GM21367 (cell line): ENCODE measurements at regions not wholly inside any gene's neighbourhood (a gene's known extent, or its start where the extent isn't known, plus 50 kb on each side); places are given as distances from the start of the nearest gene placed in this dataset.
"Not testable (repeated sequence)": the region's sequence is repeated elsewhere in the genome, so short reads cannot be mapped to it uniquely, and the experiment has no call there.

Experiments used
- ATAC-seq: cut with Tn5 transposase; IDR thresholded peaks from one replicate; pipeline ENCODE4 v1.9.1; 2021; ENCODE audit not compliant: unreplicated experiment

- no peak for ATAC-seq
These were observed 649.4 kb downstream of the CPS1 start for GRCh38 chr2:211205836-211206235.

GRCh38 chr2:211216221-211216620 is 659.8 kb downstream of the CPS1 start:
- ATAC-seq: no peak

GRCh38 chr2:211219548-211219947 is 663.1 kb downstream of the CPS1 start:
- ATAC-seq: not testable (repeated sequence)

- ATAC-seq: no peak
These were observed 669.4 kb downstream of the CPS1 start for GRCh38 chr2:211225784-211226183.

GRCh38 chr2:211228559-211228958 is 672.2 kb downstream of the CPS1 start:
- no peak for ATAC-seq

- ATAC-seq: no peak
These were observed 681.3 kb downstream of the CPS1 start for GRCh38 chr2:211237586-211238275.

GRCh38 chr2:211241891-211242290 is 685.5 kb downstream of the CPS1 start:
- ATAC-seq: no peak

GRCh38 chr2:211247751-211248150 is 691.4 kb downstream of the CPS1 start:
- ATAC-seq: no peak

- ATAC-seq: no peak
These were observed 692.4 kb downstream of the CPS1 start for GRCh38 chr2:211248841-211249240.

- ATAC-seq: no peak
These were observed 694.6 kb downstream of the CPS1 start for GRCh38 chr2:211251016-211251415.

- no peak for ATAC-seq
These were observed 702.4 kb downstream of the CPS1 start for GRCh38 chr2:211258646-211259335.

- no peak for ATAC-seq
These were observed 703.6 kb downstream of the CPS1 start for GRCh38 chr2:211259831-211260476.

GRCh38 chr2:211270257-211270656 is 713.9 kb downstream of the CPS1 start:
- no peak for ATAC-seq

GRCh38 chr2:211281430-211282073 is 725.2 kb downstream of the CPS1 start:
- ATAC-seq: no peak

- ATAC-seq: no peak
These were observed 746.3 kb downstream of the CPS1 start for GRCh38 chr2:211302676-211303075.

GRCh38 chr2:211306929-211307328 is 750.5 kb downstream of the CPS1 start:
- no peak for ATAC-seq
